HG02884 (cell line): ENCODE measurements at regions not wholly inside any gene's neighbourhood (a gene's known extent, or its start where the extent isn't known, plus 50 kb on each side); places are given as distances from the start of the nearest gene placed in this dataset.

ENCODE experiments used
- ATAC-seq: cut with Tn5 transposase; IDR thresholded peaks from one replicate; pipeline ENCODE4 v1.9.1; 2021; ENCODE audit warnings: mild to moderate bottlenecking, moderate library complexity; ENCODE audit not compliant: unreplicated experiment

DNA sequence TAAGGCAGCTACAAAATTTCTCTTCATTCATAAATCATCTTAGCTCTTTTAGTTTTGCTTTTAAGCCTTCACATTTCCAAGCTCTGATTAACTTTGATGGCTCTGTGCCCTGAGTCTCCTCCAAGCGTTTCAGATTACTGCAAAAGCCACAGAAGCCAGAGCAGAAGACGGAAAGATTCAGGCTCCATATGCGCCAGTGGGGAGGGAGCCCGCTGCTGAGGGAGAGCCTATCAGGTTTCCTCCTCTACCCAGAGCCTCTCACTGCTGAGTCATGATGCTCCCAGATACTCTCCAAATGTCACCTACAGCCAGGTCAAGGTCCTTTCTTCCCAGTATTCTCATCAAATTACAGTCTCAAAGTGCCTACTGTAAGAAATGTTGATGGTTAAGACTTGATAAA, 193.6 kb downstream of the RAP2A start:
- ATAC-seq = no peak

GRCh38 chr13:97629601-97630272, 195.8 kb downstream of the RAP2A start:
- no peak for ATAC-seq

DNA sequence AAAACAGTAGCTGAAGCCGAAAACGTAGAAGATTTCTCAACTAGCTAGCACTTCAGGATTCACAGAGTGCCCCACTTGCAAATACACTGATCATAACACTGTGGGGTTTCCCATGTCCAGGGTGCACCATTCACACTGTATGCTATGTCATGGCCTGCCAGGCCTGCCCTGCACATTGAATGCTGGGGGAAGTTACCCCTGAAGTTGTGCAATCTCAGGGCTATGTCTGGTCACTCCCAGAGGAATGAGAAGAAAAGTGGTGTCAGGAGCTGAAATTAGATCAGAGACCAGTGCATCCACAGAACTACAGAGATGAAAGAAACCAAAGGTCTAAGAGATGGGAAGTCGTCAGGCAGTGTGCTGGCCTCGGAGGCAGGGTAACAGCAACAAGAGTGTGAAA, 196.8 kb downstream of the RAP2A start:
- ATAC-seq = no peak

- ATAC-seq = peak; percentile 43
Observed at GRCh38 chr13:97631158-97631557, 197.2 kb downstream of the RAP2A start.

DNA sequence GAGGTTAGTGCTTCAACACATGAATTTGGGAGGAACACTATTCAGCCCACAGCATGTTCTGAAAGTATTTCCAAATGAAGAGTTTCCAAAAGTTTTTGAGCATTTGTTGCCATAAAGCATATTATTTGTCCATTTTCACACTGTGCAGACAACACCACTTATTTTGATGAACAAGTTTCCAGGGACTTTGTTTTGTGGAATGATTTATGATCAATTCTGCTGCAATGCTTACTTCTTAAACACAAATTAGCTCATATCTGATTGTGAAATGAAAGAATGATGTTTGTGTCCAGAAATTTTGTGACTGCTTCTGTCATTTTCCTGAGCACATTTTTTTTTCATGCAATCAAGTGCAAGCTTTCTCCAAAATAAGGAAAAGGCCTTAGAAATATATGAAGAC, 205.3 kb downstream of the RAP2A start:
- ATAC-seq = no peak

- ATAC-seq = no peak
Observed at GRCh38 chr13:97640268-97640667, 206.3 kb downstream of the RAP2A start.

DNA sequence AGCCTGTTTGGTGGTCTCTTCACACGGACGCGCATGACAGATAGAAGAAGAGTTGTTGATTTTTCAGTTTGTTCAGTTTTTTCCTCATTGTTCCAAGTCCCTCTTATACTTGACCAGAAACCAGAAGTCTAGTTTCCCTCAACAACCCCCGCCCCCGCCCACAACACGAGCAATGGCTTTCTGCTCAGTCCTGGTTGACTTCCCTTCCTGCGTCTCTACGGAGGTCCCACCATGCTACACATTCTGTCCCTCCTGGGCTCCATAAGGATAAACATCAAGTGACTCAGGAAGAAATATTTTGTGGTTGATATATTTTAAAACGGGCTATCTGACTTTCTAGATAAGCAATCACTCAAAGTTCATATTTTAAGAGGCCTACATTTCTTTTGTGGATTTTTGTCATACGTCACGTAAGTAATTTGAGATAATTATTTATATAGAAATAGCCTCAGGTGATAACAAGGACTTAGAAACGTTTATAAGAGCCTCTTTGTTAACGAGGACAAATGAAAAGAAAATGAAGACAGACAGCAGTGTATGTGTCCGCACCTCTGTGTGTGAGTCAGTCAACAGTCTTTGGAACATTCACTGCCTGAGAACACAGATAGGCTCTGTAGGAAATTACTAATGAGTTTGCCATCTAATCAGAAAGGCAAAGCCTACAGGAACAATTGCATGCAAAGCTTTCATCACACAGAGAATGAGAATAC, 214.4 kb downstream of the RAP2A start:
- no peak for ATAC-seq

- ATAC-seq = no peak
Observed at GRCh38 chr13:97648881-97649224, 214.9 kb downstream of the RAP2A start.

DNA sequence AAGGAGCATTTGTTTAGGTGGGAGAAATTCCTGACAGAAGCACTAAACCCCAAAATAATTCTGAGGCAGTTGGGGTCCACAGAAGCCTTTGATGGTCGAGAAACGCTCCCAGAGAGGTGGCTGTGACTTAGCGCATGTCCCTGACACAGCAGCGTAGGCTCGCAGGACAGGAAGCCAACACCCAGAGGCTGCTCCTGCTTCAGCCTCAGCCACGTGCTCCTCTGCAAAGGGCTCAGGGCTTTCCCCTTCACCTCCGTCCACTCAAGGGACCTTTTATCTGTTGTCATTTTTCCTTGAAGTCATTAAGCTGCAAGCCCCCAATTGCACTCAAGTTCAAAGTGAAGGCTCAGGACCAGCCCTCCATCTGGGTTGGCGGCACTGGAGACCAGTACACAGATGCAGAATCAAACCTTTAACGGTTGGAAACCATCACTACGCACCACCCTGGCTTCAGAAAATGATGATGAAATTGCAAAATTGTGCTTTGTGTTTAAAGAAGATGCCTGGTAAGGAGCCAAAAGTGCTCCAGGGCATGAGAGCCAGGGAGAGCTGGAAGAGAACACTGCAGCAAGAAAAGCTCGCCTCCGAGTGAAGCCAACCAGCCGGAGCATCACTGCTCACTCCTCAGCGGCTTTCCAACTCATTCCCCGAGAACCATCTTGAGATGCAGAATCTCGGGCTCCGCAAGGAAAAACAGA, 219.6 kb downstream of the RAP2A start:
- ATAC-seq = no peak

GRCh38 chr13:97654236-97654635, 220.3 kb downstream of the RAP2A start:
- no peak for ATAC-seq

DNA sequence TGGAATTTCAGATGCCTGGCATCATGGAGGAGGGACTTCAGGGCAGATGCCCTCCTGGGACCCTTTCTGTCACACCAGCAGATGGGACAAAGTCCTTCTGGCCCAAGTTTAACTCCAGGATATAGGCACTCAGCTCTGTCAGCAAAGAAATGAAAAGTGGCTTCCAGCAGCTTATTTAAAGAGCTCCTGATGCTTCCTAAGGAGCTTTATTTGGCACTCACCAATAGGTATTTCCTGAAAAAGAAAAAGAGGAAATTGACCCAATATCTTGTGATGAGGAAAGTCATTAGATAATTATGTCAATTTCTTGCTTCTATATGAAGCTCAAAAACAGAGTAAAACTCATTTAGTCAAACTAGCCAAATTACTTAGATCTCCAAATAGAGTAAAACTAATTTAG, 224.6 kb downstream of the RAP2A start:
- ATAC-seq = no peak

DNA sequence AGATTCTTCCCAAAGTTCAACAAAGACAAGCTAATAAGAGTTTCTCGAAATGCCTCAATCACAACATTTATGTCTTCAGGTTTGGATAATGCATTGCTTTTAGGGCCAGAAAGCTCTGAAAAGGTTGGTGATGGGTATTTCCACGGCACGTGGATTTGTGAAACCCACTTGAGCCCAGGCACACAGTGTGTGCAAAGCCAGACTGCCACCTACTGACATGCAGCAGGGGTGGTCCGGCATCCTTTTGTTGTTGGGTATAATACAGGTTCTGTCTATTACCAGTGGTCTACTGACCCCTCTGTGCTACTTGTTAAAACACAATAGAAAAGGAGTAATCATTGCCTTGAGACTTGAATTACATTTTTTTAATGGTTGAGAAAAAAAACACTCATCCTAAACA, 225.6 kb downstream of the RAP2A start:
- ATAC-seq = no peak

- ATAC-seq = no peak
Observed at GRCh38 chr13:97660594-97661260, 226.8 kb downstream of the RAP2A start.

- ATAC-seq = no peak
Observed at GRCh38 chr13:97686594-97686993, 252.6 kb downstream of the RAP2A start.

GRCh38 chr13:97692628-97693027, 258.7 kb downstream of the RAP2A start:
- no peak for ATAC-seq

- ATAC-seq = no peak
Observed at GRCh38 chr13:97695684-97696083, 257.8 kb upstream of the IPO5 start.

DNA sequence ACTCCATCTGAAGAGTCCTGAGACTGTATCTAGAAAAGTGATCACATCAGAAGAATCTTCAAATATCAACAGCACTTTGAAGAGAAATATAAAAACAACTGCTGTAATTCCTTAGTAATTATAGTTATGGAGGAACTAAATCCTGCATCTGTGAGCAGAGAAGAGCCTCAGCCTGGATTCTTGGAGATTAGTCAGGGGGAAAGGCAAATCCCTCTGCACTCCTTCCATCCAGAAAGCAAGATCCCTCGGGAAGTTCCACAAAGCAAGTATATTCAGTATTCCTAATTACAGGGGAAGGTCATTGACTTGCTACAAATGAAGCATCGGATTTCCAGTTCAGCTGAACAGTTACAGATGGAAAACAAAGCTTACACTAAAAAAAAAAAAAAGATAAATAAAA, 256.6 kb upstream of the IPO5 start:
- ATAC-seq = no peak

- no peak for ATAC-seq
Observed at GRCh38 chr13:97700306-97700848, 253.1 kb upstream of the IPO5 start.

- no peak for ATAC-seq
Observed at GRCh38 chr13:97702614-97703013, 250.9 kb upstream of the IPO5 start.

- no peak for ATAC-seq
Observed at GRCh38 chr13:97710797-97711196, 242.7 kb upstream of the IPO5 start.

DNA sequence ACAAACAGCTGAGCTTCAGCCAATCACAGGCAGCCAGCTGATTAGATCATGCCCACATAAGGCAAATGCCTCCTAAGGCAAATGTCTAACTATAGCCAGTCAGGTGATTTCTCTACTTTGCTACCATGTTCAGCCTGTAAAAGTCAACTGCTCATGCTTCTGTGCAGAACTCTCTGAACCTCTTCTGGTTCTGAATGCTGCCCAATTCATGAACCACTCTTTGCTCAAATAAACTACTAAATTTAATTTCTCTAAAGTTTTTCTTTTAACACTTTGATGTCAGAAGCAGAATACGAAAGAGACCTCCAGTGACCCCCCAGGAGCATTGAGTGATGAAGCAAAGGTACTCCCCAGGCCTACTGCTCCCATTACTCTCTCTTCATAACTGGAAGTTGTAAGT, 240.7 kb upstream of the IPO5 start:
- no peak for ATAC-seq
